Subcutaneous abdominal adipose tissue (tissue), 5 donors: ENCODE measurements at regions not wholly inside any gene's neighbourhood (a gene's known extent, or its start where the extent isn't known, plus 50 kb on each side); places are given as distances from the start of the nearest gene placed in this dataset.
"Not testable (repeated sequence)": the region's sequence is repeated elsewhere in the genome, so short reads cannot be mapped to it uniquely, and the experiment has no call there.

Experiments used
- H3K27ac ChIP-seq: one replicate; pipeline ENCODE4 v1.7.0; 2013; ENCODE audit warnings: low read depth, mild to moderate bottlenecking, inconsistent platforms, low read length, moderate library complexity
- H3K27me3 ChIP-seq, 5 donors: one replicate each; pipeline ENCODE4 v1.7.0; 2013; ENCODE audit warnings: low read length in 5 of 5, inconsistent platforms in 1 of 5; ENCODE audit not compliant: control insufficient read depth in 5 of 5, insufficient read depth in 4 of 5
- H3K36me3 ChIP-seq, 5 donors: one replicate each; pipeline ENCODE4 v1.7.0; 2013; ENCODE audit warnings: low read length in 5 of 5; ENCODE audit not compliant: control insufficient read depth in 5 of 5, insufficient read depth in 5 of 5
- H3K4me1 ChIP-seq, 5 donors: one replicate each; pipeline ENCODE4 v1.7.0; 2013; ENCODE audit warnings: low read length in 5 of 5, mild to moderate bottlenecking in 3 of 5, moderate library complexity in 1 of 5; ENCODE audit not compliant: control insufficient read depth in 5 of 5, insufficient read depth in 5 of 5
- H3K4me3 ChIP-seq, 5 donors: one replicate each; pipeline ENCODE4 v1.7.0; 2013; ENCODE audit warnings: low read length in 5 of 5, low read depth in 1 of 5
- H3K9ac ChIP-seq, 5 donors: one replicate each; pipeline ENCODE4 v1.7.0; 2013; ENCODE audit warnings: low read length in 5 of 5, mild to moderate bottlenecking in 4 of 5, moderate library complexity in 3 of 5
- H3K9me3 ChIP-seq, 5 donors: one replicate each; pipeline ENCODE4 v1.7.0; 2013; ENCODE audit warnings: low read length in 5 of 5; ENCODE audit not compliant: control insufficient read depth in 5 of 5
- donor health status: healthy.
- donor health status: healthy.
- donor health status: healthy.
- donor health status: healthy.
- donor health status: healthy.

DNA sequence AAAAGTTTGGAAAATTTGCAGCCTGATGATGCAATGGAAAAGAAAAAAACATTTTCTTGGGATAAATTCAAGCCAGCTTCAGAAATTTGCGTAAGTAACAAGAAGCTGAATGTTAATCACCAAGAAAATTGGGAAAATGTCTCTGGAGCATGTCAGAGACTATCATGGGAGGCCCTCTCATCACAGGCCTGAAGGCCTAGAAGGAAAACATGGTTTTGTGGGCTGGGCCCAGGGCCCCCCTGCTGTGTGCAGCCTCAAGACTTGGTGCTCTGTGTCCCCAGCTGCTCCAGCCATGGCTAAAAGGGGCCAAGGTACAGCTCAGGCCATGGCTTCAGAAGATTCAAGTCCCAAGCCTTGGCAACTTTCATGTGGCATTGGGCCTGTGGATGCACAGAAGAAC lies 1049.8 kb upstream of the GRIA3 start:
- H3K27ac ChIP-seq: no peak overlapping the region
- H3K27me3 ChIP-seq: no peaks in the 10 kb centered on the region
- peaks cover 0 to 14% (median 5%) of the 10 kb centered on the region in 5 donors for H3K4me1 ChIP-seq
- peaks cover 0 to 3% (median 0%) of the 10 kb centered on the region in 5 donors for H3K9me3 ChIP-seq
- H3K9ac ChIP-seq: no peak overlapping the region
- H3K4me3 ChIP-seq: no peak overlapping the region
- no peaks in the 10 kb centered on the region for H3K36me3 ChIP-seq

DNA sequence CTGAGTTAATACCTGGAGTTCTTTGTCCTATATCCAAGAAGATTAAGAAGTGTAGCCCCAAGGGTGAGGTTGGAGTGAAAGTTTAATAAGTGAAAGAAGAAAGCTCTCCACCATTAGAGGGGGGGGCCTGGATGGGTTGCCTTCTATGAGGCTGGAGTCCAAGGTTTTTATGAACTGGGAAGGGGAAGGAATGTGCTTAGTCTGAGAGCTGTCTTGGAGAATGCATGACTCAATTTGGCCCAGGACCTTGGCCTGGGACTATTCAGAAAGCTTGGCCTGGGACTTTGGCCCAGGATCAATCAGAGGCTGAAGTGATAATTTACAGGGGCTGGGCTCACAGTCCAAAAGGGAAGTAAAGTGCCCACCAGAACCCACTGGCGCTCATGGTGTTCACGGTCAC lies 1049.0 kb upstream of the GRIA3 start:
- Histone ChIP-seq H3K27me3 (no peaks in the 10 kb centered on the region), H3K9ac (no peak overlapping the region), H3K4me1 (peaks cover 0 to 14% (median 5%) of the 10 kb centered on the region in 5 donors), H3K36me3 (no peaks in the 10 kb centered on the region), H3K27ac (no peak overlapping the region), H3K9me3 (peaks cover 0 to 3% (median 0%) of the 10 kb centered on the region in 5 donors), H3K4me3 (no peak overlapping the region)

DNA sequence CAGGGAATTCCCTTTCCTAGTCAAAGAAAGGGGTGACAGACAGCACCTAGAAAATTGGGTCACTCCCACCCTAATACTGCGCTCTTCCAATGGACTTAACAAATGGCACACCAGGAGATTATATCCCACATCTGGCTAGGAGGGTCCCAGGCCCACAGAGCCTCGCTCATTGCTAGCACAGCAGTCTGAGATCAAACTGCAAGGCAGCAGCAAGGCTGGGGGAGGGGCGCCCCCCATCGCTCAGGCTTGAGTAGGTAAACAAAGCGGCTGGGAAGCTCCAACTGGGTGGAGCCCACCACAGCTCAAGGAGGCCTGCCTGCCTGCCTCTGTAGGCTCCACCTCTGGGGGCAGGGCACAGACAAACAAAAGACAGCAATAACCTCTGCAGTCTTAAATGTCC lies 1043.9 kb upstream of the GRIA3 start:
- not testable (repeated sequence) for H3K27me3 ChIP-seq, H3K9ac ChIP-seq, H3K36me3 ChIP-seq, H3K4me1 ChIP-seq, H3K4me3 ChIP-seq, H3K27ac ChIP-seq, H3K9me3 ChIP-seq

DNA sequence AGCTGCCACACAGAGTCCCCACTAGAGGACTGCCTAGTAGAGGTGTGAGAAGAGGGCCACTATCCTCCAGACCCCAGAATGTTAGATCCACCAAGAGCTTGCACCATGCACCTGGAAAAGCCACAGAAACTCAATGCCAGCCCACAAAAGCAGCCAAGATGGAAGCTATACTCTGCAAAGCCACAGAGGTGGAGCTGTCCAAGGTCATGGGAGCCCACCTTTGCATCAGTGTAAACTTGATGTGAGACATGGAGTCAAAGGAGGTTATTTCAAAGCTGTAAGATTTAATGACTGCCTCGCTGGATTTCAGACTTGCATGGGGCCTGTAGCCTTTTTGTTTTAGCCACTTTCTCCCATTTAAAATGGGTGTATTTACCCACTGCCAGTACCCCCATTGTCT lies 1030.1 kb upstream of the GRIA3 start:
- no peaks in the 10 kb centered on the region for H3K9me3 ChIP-seq
- no peak overlapping the region for H3K27ac ChIP-seq
- no peak overlapping the region for H3K4me3 ChIP-seq
- no peaks in the 10 kb centered on the region for H3K27me3 ChIP-seq
- H3K36me3 ChIP-seq: no peaks in the 10 kb centered on the region
- H3K4me1 ChIP-seq: no peaks in the 10 kb centered on the region
- no peak overlapping the region for H3K9ac ChIP-seq

DNA sequence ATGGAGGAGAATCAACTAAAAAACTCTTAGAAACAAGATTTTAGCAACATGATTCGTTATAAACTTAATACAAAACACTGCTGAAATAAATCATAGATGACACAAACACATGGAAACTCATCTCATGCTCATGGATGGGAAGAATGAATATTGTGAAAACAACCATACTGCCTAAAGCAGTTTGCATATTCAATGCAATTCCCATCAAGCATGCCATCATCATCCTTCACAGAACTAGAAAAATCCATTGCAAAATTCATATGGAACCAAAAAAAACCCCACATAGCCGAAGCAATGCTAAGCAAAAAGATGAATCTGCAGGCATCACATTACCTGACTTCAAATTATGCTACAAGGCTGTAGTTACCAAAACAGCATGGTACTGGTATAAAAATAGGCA lies 1015.8 kb upstream of the GRIA3 start:
- no peaks in the 10 kb centered on the region for H3K4me1 ChIP-seq
- no peaks in the 10 kb centered on the region for H3K9me3 ChIP-seq
- no peak overlapping the region for H3K9ac ChIP-seq
- no peaks in the 10 kb centered on the region for H3K36me3 ChIP-seq
- H3K4me3 ChIP-seq: no peak overlapping the region
- no peak overlapping the region for H3K27ac ChIP-seq
- no peaks in the 10 kb centered on the region for H3K27me3 ChIP-seq

DNA sequence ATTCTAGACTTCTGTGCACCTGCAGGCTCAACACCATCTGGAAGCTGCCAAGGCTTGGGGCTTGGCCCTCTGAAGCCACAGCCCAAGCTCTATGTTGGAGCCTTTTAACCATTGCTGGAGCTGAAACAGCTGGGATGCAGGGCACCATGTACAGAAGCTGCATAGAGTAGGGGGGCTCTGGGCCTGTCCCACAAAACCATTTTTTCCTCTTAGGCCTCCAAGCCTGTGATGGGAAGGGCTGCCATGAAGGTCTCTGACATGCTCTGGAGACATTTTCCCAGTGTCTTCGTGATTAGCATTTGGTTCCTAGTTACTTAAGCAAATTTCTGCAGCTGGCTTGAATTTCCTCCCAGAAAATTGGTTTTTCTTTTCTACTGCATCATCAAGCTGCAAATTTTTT lies 999.3 kb upstream of the GRIA3 start:
- peaks cover 0 to 2% (median 0%) of the 10 kb centered on the region in 5 donors for H3K9me3 ChIP-seq
- H3K4me1 ChIP-seq: peaks cover 0 to 11% (median 4%) of the 10 kb centered on the region in 5 donors
- no peaks in the 10 kb centered on the region for H3K27me3 ChIP-seq
- H3K4me3 ChIP-seq: no peak overlapping the region
- H3K36me3 ChIP-seq: no peaks in the 10 kb centered on the region
- no peak overlapping the region for H3K9ac ChIP-seq
- H3K27ac ChIP-seq: no peak overlapping the region

DNA sequence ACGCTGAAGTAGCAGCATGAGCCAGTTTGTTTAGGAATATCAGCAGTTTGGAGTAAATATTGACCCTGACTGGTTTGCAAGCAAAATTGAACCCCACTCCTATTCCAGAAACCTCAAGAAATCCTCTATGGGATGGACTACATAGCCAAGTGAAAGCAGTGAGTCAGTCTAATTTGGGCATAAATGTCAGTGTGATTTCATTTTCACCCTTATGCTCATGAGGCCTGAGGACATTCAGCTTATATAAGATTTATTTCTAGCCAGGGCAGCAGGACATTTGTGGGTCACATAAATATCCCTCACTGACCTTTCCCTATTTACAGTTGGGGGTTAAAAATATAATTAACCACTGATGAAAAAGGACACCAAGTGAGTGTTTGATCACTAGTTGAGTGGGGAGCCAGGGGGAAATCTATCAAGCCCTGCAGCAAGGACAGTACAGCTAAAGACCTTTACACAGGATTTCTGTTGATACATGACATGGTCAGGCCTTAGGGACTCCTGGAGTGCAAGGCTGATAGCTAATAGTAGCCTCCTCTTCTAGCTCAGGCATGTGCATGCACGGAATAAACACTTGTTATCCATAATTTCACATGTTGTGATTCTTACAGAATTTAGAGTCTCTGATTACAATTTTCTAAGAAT lies 996.9 kb upstream of the GRIA3 start:
- H3K4me1 ChIP-seq: peaks cover 0 to 11% (median 4%) of the 10 kb centered on the region in 5 donors
- no peaks in the 10 kb centered on the region for H3K36me3 ChIP-seq
- peaks cover 0 to 2% (median 0%) of the 10 kb centered on the region in 5 donors for H3K9me3 ChIP-seq
- no peak overlapping the region for H3K27ac ChIP-seq
- no peak overlapping the region for H3K9ac ChIP-seq
- no peak overlapping the region for H3K4me3 ChIP-seq
- no peaks in the 10 kb centered on the region for H3K27me3 ChIP-seq

DNA sequence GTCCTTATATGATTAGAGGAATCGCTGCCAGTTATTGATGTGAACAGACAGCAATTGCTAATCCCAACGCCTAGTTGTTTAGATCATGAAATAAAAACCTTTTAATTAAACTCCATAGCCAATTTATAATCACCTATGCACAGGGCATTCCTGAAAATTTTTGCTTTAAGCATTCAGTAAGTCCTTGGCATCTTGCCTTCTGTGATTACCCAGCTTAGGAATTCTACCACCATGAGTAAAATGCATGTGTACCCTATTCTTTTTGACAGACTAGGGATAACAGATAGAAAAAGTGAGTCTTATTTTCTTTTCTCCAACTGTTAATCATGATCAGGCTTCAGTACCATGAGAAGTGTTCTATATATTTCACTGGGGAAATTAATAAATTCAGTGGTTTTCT lies 995.3 kb upstream of the GRIA3 start:
- Histone ChIP-seq H3K9me3 (peaks cover 0 to 2% (median 0%) of the 10 kb centered on the region in 5 donors), H3K27me3 (no peaks in the 10 kb centered on the region), H3K9ac (no peak overlapping the region), H3K36me3 (no peaks in the 10 kb centered on the region), H3K4me1 (peaks cover 0 to 11% (median 4%) of the 10 kb centered on the region in 5 donors), H3K4me3 (no peak overlapping the region), H3K27ac (no peak overlapping the region)

DNA sequence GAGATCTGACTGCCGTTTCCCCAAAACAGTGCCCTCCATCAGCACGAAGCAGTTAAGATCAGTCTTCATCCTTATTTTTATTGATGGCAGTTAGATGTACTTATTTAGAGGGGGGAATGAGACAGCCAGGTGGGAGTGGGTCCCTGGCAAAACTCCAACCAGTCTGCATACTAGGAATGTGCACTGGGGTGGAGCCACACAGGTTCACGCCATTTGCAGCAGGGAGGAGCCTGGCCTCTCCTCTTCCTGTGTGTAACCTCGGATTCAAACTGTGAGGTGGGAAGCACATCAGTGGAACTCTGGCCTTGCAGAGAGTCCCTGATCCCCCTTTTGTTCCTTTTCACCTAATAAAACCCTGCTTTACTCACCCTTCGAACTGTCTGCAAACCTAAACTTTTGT lies 987.7 kb upstream of the GRIA3 start:
- H3K27ac ChIP-seq: no peak overlapping the region
- H3K9me3 ChIP-seq: no peaks in the 10 kb centered on the region
- H3K4me1 ChIP-seq: no peaks in the 10 kb centered on the region
- no peaks in the 10 kb centered on the region for H3K36me3 ChIP-seq
- H3K4me3 ChIP-seq: no peak overlapping the region
- H3K9ac ChIP-seq: no peak overlapping the region
- no peaks in the 10 kb centered on the region for H3K27me3 ChIP-seq

DNA sequence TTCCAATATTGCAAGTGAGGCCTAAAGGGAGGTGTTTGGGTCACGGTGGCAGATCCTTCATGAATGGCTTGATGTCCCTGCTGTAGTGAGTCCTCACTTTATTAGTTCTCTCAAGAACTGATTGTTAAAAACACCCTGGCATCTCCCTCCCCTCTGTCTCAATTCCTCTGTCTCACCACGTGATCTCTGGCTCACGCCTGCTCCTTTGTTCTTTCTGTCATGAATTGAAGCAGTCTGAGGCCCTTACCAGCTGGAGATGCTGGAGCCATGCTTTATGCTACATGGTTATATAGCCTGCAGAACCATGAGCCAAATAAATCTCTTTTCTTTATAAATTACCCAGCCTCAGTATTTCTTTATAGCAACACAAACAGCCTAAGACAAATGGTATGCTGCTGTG lies 980.7 kb upstream of the GRIA3 start:
- no peaks in the 10 kb centered on the region for H3K4me1 ChIP-seq
- no peak overlapping the region for H3K4me3 ChIP-seq
- no peaks in the 10 kb centered on the region for H3K36me3 ChIP-seq
- no peaks in the 10 kb centered on the region for H3K27me3 ChIP-seq
- no peak overlapping the region for H3K27ac ChIP-seq
- H3K9me3 ChIP-seq: no peaks in the 10 kb centered on the region
- H3K9ac ChIP-seq: no peak overlapping the region

DNA sequence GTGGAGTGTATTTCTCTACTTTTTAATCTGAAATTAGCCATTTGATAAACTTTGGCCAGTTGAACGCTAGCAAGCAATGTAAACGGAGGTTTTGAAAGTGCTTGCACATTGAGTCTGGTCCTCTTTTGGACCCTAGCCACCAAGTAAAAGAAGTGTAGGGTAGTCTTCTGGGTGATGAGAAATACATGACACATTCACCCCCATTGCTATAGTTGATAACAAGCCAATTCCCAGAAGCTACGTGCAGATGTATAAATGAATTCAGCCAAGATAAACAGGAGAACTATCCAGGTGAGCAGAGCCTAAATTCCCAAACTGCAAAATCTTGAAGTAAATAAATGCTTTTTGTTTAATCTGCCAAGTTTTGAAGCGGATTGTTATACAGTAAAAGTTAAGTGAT lies 965.4 kb upstream of the GRIA3 start:
- Histone ChIP-seq H3K9me3 (no peaks in the 10 kb centered on the region), H3K9ac (no peak overlapping the region), H3K4me1 (no peaks in the 10 kb centered on the region), H3K27me3 (no peaks in the 10 kb centered on the region), H3K4me3 (no peak overlapping the region), H3K36me3 (no peaks in the 10 kb centered on the region), H3K27ac (no peak overlapping the region)
